Stimulated activated CD8-positive, alpha-beta memory T cell treated with anti-CD3 and anti-CD28 coated beads, Interleukin-7, amount 100 ng/mL, for 24 hours (primary cell): ENCODE measurements at regions not wholly inside any gene's neighbourhood (a gene's known extent, or its start where the extent isn't known, plus 50 kb on each side); places are given as distances from the start of the nearest gene placed in this dataset.

Source experiments
- DNase-seq: peaks from one replicate; pipeline ENCODE4 v3.0.0-alpha.2; 2020; ENCODE audit warnings: low read depth

DNA sequence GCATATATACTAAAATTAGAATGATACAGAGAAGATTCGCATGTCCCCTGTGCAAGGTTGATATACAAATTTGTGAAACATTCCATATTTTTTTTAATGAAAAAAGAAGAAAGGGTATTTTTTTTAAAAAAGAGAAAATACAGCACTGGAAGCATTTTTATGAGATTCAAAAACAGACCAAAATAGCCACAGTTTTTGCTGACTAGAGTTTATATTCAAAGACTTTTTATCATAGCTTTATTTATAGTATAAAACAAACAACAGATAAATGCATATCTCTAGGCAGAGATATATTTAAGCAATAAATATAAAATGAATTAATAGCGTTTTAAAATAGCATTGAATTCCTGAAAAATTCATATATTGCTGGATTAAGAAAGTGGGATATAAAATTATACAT lies 436.5 kb upstream of the ACVR2A start:
- DNase-seq: no peak

DNA sequence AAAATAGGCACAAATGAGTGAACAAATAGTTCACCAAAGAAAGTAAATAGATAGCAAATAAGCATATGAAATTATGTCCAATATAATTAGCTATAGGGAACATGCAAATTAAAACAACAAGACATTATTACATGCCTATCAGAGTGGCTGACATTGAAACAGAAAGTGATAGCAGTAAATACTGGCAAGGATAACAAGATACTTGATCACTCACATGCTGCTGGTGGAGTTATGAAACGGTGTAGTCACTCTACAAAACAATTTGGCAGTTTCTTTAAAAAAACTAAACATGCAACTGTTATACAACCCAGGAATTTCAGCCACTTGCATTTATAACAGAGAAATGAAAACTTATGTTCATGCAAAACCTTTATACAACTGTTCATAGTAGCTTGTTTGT lies 439.2 kb upstream of the ACVR2A start:
- DNase-seq: no peak

DNA sequence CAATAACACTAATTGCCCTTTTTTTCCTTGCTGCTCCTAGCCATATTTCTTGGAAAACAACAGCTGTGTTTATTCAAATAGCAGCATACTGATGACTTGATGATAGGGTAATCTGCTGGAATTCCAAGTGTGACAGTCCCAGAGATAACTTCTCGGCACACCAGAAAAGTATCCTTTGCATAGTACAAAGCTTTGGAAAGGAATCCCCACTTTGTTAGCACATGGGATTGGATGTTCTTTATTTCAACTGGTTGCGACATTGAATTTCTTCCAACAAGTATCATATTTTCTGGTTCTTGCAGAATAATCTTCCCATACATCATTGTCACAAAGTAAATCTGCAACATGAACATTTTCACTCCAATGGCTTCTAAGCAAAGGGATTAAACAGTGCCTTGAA lies 445.8 kb upstream of the ACVR2A start:
- DNase-seq: no peak

DNA sequence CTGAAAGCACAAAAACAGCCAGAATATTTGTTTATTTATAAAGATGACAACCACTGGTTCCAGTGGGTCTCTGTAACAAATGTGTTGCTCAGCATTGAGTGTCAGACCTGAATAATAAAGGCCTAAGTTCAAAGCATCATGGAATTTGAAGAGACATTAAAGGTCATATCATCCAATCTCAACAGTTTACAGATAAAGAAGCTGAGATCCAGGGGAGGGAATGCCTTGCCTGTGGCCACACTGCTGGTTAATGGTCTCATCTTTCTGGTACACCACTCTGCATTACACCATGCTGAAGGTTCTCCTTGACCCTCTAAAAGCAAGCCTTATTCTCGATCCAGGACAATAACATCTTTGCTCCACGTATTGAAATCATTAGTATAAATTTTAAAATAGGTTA lies 446.5 kb upstream of the ACVR2A start:
- no peak for DNase-seq

DNA sequence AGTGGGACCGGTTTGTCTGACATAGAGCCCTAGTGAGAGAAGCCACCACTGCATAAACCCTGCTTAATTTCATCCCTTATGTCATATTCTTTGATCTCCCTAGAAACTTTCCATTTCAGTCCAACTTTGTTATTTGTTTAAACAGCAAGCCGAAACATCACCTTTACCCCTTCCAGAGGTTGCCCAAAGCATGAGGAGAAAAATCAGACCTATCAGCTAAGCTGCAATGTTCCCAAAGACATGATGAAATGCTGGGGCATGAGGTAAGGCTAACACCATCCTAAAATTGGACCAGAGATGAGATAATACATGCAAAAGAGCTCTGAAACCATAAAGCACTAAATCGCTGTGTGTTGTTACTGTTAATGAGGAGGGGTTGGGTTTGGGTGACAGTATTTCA lies 447.9 kb upstream of the ACVR2A start:
- no peak for DNase-seq

DNA sequence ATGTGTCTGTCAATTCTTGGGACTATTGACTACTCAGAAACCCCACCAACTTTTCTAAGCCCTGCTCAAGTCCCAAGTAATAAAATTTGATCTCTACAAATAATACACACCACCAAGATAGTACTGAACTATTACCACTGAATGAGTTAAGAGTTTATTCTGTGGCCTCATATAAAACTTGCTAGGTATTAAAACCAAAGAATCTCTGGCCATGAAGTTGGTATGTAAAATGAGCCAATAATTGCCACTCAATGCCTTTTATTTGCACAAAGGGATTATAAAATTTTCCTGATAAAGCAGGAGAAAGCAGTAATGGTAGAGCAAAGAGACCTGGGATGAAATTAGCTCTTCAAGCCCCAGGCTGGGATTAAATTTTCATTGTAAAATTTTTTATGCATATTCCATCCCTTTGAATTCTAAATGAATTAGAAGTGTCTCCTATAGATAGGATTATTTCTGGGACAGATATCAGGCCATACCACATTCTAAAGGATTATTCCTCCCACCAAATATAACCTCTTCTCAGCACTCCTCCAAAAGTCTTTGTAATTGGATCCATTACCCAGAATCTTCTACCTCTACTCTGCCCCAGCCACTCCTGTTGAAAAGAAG lies 450.5 kb upstream of the ACVR2A start:
- no peak for DNase-seq

DNA sequence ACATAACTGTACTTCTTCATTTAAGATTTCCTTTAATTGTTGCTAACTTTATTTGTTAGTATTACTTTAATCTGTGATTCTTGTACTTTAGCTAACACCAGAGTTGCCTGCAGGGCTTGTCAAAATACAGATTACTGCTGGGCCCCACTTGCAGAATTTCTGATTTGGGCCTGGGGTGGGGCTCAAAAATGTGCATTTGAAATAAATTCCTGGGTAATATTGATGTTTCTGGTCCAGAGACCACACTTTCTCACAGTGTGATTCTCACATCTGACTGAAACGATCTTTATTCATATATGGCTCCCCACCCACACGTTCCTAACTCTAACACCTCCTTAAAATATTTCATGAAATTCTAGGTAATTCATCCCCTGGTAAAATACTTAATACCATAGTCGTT lies 452.6 kb upstream of the ACVR2A start:
- DNase-seq: no peak

DNA sequence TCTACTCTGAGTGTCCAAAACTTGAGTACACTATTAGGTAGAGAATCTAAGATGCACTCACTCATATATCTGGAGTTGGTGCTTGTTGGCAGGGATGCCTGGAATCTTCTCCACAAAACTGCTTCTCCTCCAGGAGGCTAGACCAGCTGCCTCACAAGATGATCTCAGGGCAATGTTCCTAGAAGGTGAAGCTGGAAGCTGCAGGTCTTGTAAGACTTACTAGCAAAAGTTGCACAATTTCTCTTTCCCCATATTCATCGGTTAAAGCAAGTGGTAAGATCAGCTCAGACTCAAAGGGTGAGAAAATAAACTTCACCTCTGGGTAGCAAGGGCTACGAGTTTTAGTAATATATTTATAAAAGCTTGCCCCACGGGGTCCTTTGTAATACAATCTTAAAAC lies 454.4 kb upstream of the ACVR2A start:
- no peak for DNase-seq

DNA sequence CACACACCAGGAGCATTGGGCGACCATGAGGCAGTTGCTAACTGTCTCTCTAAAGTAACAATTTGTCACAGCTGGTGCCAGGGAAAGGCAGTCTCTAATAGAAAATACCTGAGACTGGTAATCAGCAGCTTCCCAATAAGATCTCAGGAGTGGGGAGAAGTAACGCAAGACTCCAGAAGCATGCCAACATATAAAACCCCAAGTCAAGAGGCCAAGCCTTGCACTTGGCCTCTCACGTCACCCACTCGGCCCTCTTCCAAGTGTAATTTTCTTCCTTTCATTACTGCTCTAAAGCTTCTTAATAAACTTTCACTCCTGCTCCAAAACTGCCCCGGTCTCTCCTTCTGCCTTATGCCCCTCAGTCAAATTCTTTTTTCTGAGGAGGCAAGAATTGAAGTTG lies 455.6 kb upstream of the ACVR2A start:
- DNase-seq: no peak

DNA sequence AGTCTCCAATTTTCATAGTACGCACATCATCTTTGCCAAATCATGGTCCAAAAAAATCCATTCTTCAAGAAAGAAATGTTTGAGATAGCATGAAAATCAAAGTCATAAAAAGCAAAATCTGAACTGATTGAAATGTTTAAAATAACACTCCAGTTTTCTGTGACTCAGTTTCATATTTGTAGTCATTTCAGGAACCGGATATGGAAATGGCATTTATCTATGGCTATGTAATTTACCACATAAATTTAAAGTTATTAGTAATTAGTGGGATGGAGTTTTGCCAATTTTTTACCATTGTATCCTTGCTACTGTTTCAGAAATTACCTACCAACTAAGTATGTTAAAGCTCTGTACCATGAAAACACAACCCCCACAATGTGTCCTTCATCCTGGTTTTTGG lies 456.6 kb upstream of the ACVR2A start:
- DNase-seq: no peak

DNA sequence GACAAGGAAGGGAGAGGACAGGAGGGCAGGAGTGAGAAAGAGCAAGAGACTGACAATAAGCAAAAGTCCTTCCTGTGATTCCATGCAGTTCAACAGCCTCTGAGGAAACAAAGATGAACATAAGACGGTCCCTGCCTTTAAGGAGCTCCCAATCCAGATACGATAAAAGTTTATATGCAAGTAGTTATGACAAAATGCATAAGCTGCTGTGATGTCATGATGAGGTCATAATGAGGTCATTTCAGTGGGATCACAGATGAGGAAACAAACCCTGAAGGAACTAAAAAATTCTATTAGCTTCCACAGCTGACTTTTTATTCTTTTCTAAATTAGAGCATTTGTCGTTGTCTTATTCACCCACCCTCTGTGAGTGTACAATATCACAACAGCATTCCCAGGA lies 458.5 kb upstream of the ACVR2A start:
- no peak for DNase-seq

DNA sequence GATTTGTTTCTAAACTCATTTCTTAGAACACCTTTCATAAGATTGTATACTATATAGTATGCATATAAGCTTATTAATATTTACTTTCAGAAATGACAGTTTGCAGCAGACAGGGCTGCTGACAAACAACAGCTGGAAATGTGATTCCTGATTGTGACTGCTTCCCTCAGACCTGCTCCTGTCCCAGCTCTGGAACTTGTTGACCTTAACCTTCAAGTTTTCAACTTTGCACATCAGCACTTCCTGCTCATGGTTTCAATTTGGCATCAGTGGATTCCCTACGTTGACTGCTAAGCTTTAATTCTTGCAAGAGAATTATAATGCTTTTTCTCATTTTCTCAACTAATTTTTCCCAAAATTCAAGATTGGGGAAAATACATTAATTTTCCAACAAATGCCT lies 459.2 kb upstream of the ACVR2A start:
- DNase-seq: no peak

DNA sequence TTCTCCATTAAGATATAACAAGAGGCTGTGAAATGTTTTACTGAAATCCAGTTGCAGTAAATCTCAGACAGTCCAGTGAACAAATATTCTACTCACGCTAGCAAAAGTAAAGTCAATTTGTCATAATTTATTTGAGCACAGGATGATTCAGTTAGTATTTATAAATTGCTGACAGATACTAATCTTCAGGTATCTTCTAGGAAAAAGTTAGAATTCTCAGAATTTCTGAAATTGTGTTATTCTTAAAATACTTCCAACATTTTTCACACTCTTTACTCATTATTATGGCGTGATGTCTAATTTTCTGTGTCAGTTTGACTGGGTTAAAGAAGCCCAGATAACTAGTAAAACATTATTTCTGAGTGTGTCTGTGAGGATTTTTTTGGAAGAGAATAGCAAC lies 460.2 kb upstream of the ACVR2A start:
- no peak for DNase-seq

DNA sequence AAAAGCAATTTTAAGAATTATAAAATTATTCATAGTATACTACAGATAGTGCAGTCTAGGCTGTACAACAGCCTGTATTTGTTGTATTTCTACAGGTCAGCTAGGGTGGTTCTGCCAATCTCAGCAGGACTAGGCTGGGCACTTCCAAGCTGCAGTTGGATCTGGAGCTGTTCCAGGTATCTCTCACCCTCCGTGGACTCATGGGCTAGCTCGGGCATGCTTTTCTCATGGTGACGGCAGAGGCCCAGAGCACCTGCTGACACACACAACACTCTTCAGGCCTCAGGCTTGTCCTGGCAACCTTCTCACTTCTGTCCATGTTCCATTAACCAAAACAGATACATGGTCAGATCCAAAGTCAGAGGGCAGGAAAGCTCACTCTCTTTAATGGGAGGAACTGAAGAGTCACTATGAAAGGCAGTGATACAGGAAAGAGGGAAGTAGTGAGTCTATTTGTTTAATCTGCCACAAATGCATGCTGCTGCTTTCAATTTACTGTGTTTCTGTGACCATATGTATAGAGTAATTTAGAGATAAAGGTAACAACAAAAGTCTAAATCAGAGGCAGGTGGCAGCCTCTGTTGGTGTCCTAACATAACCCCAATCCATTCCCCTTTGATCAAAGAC lies 462.4 kb upstream of the ACVR2A start:
- no peak for DNase-seq

DNA sequence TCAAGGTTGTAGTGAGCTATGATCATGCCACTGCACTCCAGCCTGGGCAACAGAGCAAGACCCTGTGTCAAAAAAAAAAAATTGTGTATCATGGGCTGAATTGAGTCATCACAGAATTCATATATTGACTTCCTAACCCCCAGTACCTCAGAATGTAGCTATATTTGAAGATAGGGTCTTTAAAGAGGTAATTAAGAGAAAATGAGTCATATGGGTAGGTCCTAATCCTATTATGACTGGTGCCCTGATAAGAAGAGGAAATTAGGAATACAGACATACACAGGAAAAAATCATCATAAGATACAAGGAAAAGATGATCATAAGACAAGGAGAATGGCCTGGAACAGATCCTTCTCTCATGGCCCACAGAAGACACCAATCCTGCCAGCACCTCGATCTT lies 466.4 kb upstream of the ACVR2A start:
- DNase-seq: no peak

DNA sequence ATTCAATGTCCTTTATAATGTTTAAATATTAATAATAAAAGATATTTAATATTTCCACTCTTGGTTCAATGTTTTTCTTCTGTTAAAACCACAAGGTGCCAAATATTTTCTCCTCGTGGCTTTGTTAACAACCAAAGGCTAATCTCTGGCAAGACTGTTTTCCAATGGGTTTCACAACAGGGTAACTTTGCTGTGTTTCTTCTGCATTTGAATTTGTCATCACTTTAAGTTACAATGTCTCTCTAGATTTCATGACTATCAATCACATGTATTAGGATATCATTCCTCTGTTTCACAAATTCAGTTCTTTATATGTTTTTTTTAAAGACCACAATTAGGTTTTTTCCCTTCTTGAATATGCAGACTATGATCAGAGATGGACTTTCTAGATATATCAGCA lies 469.8 kb upstream of the ACVR2A start:
- DNase-seq: no peak

DNA sequence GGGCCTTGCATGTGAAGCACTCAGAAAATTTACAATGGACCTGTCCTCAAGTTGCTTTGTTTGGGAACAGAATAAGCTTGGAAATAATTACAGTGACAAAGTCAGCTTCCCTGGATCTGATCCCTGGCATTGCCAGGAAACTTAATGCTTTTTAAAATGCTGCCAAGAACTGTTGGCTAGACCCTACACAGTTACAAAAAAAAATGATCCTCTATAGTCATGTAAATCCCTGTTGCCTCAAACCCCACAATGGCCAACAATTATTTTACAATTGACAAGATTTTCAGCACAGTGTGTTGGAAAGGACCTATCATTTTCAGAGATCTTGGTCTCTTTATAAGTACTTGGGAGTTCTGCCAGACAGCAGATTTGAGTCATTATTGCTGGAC lies 470.4 kb upstream of the ACVR2A start:
- DNase-seq: no peak

DNA sequence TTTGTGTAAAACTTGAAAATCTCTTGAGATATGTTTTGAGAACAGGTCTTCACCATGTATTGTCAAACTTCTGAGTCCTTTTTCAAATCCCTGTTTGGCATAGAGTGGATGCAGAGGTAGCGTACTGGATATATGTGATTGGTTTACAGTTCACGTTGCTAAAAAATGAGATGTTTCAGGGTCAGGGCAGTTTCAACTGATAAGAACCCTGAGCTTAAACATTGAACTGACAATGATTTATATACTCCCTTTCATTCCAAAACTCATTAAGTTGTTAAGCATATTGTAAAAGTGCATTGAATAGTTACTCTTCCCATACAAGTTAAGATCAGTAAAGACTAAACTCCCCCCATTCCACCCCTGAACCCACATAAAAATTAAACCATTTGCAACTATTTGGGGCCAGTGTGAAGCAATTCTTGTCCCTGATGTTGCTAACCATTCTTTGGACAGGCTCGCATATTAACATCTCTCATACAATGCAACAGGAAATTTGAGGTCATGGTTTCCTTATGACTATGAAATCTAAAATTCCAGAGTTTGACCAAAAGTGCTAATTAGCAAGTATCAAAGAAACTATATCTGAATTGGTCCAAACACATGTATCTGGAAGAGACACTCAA lies 470.9 kb upstream of the ACVR2A start:
- DNase-seq: no peak

DNA sequence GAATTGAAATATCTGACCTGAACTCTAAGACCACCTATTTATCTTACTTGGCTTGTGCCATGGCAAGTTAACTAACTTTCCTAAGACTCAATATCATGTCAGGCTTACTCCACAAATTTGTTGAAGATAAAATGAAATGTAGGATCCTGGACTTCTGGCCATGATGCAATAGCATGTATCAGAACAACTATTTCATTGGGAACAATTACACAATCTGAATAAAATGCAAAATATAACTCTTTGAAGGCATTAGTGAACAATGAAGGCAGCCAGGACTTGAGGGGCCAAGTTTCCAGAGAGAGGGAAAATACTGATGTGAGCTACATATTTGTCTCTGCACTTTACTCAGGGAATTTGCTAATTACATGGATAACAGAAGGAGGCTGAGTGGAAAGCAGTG lies 476.5 kb upstream of the ACVR2A start:
- no peak for DNase-seq

DNA sequence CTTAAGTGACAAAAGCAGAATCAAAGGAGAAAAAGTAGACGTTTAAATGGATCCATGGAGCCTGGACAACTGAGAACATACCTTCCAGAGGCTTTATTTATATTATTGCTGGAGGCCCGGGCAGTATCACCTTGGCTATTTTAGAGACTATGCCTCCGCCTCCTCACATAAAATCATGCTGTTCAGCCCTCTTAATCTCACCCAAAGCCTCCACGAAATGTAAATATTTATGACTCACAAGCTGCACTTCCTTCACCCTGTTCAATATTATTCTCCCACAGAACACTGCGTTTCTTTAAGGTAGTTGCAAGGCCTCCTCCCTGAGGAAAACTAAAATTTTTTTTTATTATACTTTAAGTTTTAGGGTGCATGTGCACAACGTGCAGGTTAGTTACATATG lies 478.6 kb upstream of the ACVR2A start:
- no peak for DNase-seq

DNA sequence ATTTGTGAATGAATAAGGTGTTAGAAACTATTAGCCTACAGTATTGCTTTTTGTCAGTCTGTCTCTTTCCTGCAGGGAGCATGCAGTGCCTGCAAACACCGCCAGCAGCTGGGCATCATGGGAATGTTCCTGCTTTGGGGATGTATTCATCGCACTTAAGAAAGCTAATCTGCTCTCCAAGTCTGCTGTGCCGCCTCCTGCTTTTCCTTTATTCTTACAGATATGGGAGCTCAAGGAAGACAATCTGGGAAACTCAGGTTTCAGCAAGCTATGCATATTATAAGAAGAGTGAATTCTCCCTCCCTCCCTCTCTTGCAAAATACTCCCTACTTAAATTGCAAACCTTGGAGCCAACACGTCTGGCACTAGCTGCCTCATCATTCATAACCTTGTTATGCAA lies 479.2 kb upstream of the ACVR2A start:
- no peak for DNase-seq

DNA sequence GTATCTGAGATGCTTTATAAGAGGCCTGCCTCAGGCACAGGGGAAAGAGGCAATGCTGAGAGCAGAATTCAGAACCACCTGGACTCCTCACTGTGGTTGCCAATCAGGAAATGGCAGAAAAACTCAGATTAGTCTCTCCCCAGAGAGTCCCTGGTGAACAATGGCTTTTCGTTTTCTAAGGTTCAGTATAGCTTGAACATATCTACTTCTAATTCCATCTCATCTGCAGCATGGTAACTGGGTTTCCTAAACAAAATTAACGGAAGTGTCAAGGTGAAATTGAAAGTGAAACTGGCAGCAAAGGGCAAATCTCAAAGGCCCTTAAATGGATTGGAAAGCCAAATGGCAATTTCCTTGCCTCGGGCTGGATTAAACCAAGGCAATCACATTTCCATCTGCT lies 480.2 kb upstream of the ACVR2A start:
- DNase-seq: no peak

DNA sequence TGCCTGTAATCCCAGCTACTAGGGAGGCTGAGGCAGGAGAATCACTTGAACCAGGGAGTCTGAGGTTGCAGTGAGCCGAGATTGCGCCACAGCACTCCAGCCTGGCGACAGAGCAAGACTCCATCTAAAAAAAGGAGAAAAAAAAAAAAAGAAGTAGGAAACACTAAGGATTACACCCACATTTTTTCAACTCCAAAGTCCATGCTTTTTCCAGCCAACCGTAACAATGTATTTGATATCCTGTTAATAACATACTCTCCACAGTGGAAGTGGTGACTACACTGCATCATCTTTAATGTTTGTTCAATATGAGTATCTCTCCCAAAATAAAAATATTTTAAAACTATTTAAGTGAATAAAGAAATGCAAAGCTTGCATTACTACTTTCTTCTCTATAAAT lies 481.6 kb upstream of the ACVR2A start:
- DNase-seq: no peak

DNA sequence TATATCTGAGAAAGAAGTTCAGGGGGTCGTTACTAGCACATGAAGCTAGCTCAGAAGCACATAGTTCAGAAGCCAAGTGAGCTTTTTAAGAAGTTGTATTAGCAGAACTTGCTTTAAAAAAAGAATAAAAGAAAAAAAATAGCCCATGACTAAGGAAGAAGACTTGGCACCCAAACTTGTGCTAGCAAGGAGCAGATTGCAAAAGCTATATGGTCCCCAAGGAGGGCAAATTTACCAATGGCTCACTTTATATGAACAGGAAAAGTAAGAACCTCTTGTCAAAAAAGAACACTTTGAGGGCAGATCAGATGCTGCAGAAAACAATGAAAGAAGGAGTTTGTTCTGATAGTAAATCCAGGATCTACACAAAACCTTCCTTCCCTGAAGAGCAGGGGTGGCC lies 486.5 kb upstream of the ACVR2A start:
- no peak for DNase-seq
